ENCODE measurements at regions not wholly inside any gene's neighbourhood (a gene's known extent, or its start where the extent isn't known, plus 50 kb on each side); places are given as distances from the start of the nearest gene placed in this dataset.

DNA sequence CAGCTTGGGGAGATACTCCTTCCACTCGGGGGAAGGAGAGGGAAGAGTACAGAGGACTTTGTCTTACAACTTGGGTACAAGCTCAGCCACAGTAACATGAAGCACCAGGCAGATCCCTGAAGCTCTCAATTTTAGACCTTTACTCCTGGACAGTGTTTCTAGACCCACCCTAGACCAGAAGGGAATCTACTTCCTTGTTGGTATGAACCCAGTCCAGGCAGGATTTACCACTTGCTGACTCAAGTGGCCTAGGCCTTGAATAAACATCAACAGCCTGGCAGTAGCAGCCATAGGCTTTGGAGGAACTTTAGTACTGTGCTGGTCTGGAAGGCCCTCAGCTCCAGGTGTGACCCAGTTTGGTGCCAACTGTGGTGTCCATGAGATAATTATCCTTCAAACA is 173.1 kb downstream of the ADRA2A start:
- H3K4me3 ChIP-seq: no peak overlapping the region
- TF ChIP-seq, protein P1, sequence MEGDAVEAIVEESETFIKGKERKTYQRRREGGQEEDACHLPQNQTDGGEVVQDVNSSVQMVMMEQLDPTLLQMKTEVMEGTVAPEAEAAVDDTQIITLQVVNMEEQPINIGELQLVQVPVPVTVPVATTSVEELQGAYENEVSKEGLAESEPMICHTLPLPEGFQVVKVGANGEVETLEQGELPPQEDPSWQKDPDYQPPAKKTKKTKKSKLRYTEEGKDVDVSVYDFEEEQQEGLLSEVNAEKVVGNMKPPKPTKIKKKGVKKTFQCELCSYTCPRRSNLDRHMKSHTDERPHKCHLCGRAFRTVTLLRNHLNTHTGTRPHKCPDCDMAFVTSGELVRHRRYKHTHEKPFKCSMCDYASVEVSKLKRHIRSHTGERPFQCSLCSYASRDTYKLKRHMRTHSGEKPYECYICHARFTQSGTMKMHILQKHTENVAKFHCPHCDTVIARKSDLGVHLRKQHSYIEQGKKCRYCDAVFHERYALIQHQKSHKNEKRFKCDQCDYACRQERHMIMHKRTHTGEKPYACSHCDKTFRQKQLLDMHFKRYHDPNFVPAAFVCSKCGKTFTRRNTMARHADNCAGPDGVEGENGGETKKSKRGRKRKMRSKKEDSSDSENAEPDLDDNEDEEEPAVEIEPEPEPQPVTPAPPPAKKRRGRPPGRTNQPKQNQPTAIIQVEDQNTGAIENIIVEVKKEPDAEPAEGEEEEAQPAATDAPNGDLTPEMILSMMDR (IDR thresholded peaks at IDR 0.05): no peak
- H3K27ac ChIP-seq: no peak overlapping the region
- WGBS, 3 donors: 55 to 100% (median 74%) methylated on average over 1 of the region's 1 CpG
- intact Hi-C loops (cut with DNase I): no loop called here
- no peaks in the 10 kb centered on the region for H3K4me1 ChIP-seq
- no peaks in the 10 kb centered on the region for H3K27me3 ChIP-seq (ENCODE audit: insufficient read depth in 3 of 3, low read length in 2 of 3)
- H3K9me3 ChIP-seq: no peaks in the 10 kb centered on the region
- DNase-seq: no peak
- ATAC-seq: no peak
- H3K36me3 ChIP-seq (ENCODE audit: insufficient read depth in 1 of 2, low read depth in 1 of 2): no peaks in the 10 kb centered on the region

DNA sequence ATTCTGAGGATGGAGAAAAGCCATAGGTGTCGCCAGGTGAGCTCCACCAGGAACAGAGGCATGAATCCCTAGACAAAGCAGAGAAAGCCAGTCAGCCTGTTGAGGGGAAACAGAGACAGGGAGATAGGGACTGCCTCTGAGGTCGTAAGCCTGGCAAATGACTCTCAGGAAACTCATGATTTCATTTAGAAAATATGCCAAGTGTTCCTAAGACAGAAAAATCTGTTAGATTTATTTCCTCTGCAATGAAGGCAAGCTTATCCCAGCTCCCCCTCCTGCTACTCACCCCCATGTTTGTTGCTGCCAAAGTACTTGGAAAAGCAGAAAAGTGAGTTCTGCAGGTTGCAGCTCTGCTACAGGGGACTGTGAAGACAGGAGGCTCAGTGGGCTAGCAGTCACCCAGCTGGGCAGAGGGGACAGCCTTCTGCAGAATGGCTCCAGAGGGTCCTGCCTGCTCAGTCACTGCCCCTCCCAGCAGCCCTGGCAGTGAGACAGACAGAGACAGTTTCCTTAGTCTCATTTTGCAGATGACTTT is 184.3 kb downstream of the ADRA2A start:
- Histone ChIP-seq H3K4me1 (no peaks in the 10 kb centered on the region), H3K27me3 (ENCODE audit: insufficient read depth in 3 of 3, low read length in 2 of 3) (no peaks in the 10 kb centered on the region), H3K27ac (no peak overlapping the region), H3K4me3 (no peak overlapping the region), H3K36me3 (ENCODE audit: insufficient read depth in 1 of 2, low read depth in 1 of 2) (no peaks in the 10 kb centered on the region), H3K9me3 (no peaks in the 10 kb centered on the region)
- ATAC-seq (no peak), DNase-seq (no peak)
- TF ChIP-seq, protein P1 (IDR thresholded peaks at IDR 0.05): no peak
- intact Hi-C loops (cut with DNase I): no loop called here
- WGBS, 3 donors: 46 to 62% (median 54%) methylated on average over 2 of the region's 2 CpGs

GRCh38 chr10:111265341-111265740 is 188.5 kb downstream of the ADRA2A start:
- WGBS, 3 donors: 39 to 74% (median 41%) methylated on average over 1 of the region's 1 CpG
- no peaks in the 10 kb centered on the region for H3K9me3 ChIP-seq
- intact Hi-C loops (cut with DNase I): no loop called here
- no peaks in the 10 kb centered on the region for H3K4me1 ChIP-seq
- H3K4me3 ChIP-seq: no peak overlapping the region
- no peak for DNase-seq
- ATAC-seq: no peak
- H3K27ac ChIP-seq: no peak overlapping the region
- H3K36me3 ChIP-seq (ENCODE audit: insufficient read depth in 1 of 2, low read depth in 1 of 2): no peaks in the 10 kb centered on the region
- TF ChIP-seq, protein P1 (IDR thresholded peaks at IDR 0.05): no peak
- H3K27me3 ChIP-seq (ENCODE audit: insufficient read depth in 3 of 3, low read length in 2 of 3): peaks cover 0 to 3% (median 0%) of the 10 kb centered on the region in 3 donors

DNA sequence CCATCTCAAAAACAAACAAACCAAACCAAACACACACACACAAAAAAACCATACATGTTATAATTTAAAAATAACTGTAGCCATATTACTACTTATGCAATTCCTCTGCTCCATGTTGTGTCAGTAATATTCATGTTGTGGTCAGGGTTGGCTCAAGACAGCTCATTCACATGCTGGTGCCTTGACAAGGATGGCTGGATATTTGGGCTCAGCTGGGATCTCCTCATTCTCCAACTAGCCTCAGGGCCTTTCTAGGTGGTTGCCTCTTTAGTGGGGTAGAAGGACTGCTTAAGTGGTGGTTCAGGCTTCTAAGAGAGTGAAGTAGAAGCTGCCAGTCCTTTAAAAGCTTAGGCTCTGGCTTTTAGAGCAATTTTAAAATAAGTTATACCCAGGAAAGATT is 189.3 kb downstream of the ADRA2A start:
- no peaks in the 10 kb centered on the region for H3K9me3 ChIP-seq
- no peaks in the 10 kb centered on the region for H3K4me1 ChIP-seq
- H3K27me3 ChIP-seq (ENCODE audit: insufficient read depth in 3 of 3, low read length in 2 of 3): peaks cover 0 to 3% (median 0%) of the 10 kb centered on the region in 3 donors
- no peak overlapping the region for H3K27ac ChIP-seq
- ATAC-seq: no peak
- no peak for DNase-seq
- no peak overlapping the region for H3K4me3 ChIP-seq
- TF ChIP-seq, protein P1 (IDR thresholded peaks at IDR 0.05): no peak
- H3K36me3 ChIP-seq (ENCODE audit: insufficient read depth in 1 of 2, low read depth in 1 of 2): no peaks in the 10 kb centered on the region
- intact Hi-C loops (cut with DNase I): no loop called here

DNA sequence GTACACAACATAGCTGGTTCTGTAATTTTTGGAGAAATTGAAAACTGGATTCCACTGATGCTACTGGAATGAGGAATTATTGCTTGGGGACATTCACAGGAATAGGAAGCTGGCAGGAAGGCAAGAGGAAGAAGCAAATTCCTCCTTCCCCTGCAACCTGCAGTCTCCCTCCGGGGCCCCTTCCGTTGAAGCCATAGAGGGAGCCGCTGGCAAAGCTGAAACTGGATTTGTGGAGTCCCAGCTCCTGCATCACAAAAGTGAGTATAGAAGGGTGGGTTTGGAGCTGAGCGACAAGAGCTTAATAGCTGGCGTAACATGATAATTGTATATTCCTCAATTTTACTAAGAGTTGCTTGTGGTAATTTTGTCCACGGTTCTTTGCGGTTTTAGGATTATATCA is 190.8 kb downstream of the ADRA2A start:
- Histone ChIP-seq H3K4me3 (no peak overlapping the region), H3K27ac (no peak overlapping the region), H3K27me3 (ENCODE audit: insufficient read depth in 3 of 3, low read length in 2 of 3) (peaks cover 0 to 3% (median 0%) of the 10 kb centered on the region in 3 donors), H3K4me1 (no peaks in the 10 kb centered on the region), H3K36me3 (ENCODE audit: insufficient read depth in 1 of 2, low read depth in 1 of 2) (no peaks in the 10 kb centered on the region), H3K9me3 (no peaks in the 10 kb centered on the region)
- TF ChIP-seq, protein P1 (IDR thresholded peaks at IDR 0.05): no peak
- ATAC-seq: no peak
- intact Hi-C loops (cut with DNase I): no loop called here
- no peak for DNase-seq
- WGBS, 3 donors: 68 to 79% (median 73%) methylated on average over 7 of the region's 7 CpGs
